ENCODE measurements at regions not wholly inside any gene's neighbourhood (a gene's known extent, or its start where the extent isn't known, plus 50 kb on each side); places are given as distances from the start of the nearest gene placed in this dataset.

GRCh38 chr3:170697131-170697530 lies 111.3 kb upstream of the SLC7A14 start:
- no peak for TF ChIP-seq CTCF (IDR thresholded peaks at IDR 0.05; ENCODE audit: insufficient read depth, low read length, poor library complexity, severe bottlenecking)
- DNase-seq (ENCODE audit: low read depth) = no peak
- H3K27me3 ChIP-seq (ENCODE audit: control insufficient read depth, insufficient read depth, low read length) = no peaks in the 10 kb centered on the region
- no peaks in the 10 kb centered on the region for H3K36me3 ChIP-seq (ENCODE audit: control insufficient read depth, insufficient read depth, low read length)
- no peak overlapping the region for H3K4me3 ChIP-seq (ENCODE audit: low read depth, low read length)

- no peak for DNase-seq (ENCODE audit: low read depth)
- Histone ChIP-seq H3K4me3 (ENCODE audit: low read depth, low read length) (no peak overlapping the region), H3K36me3 (ENCODE audit: control insufficient read depth, insufficient read depth, low read length) (no peaks in the 10 kb centered on the region), H3K27me3 (ENCODE audit: control insufficient read depth, insufficient read depth, low read length) (no peaks in the 10 kb centered on the region)
- no peak for TF ChIP-seq CTCF (IDR thresholded peaks at IDR 0.05; ENCODE audit: insufficient read depth, low read length, poor library complexity, severe bottlenecking)
These were observed 109.7 kb upstream of the SLC7A14 start for GRCh38 chr3:170695486-170696064.

GRCh38 chr3:170692720-170693119 lies 106.8 kb upstream of the SLC7A14 start:
- H3K27me3 ChIP-seq (ENCODE audit: control insufficient read depth, insufficient read depth, low read length) = no peaks in the 10 kb centered on the region
- no peak for DNase-seq (ENCODE audit: low read depth)
- H3K36me3 ChIP-seq (ENCODE audit: control insufficient read depth, insufficient read depth, low read length) = no peaks in the 10 kb centered on the region
- TF ChIP-seq CTCF (IDR thresholded peaks at IDR 0.05; ENCODE audit: insufficient read depth, low read length, poor library complexity, severe bottlenecking) = no peak
- H3K4me3 ChIP-seq (ENCODE audit: low read depth, low read length) = no peak overlapping the region

- no peak for TF ChIP-seq CTCF (IDR thresholded peaks at IDR 0.05; ENCODE audit: insufficient read depth, low read length, poor library complexity, severe bottlenecking)
- Histone ChIP-seq H3K4me3 (ENCODE audit: low read depth, low read length) (no peak overlapping the region), H3K36me3 (ENCODE audit: control insufficient read depth, insufficient read depth, low read length) (no peaks in the 10 kb centered on the region), H3K27me3 (ENCODE audit: control insufficient read depth, insufficient read depth, low read length) (no peaks in the 10 kb centered on the region)
- no peak for DNase-seq (ENCODE audit: low read depth)
These were observed 104.7 kb upstream of the SLC7A14 start for GRCh38 chr3:170690661-170690981.

- no peak for DNase-seq (ENCODE audit: low read depth)
- Histone ChIP-seq H3K4me3 (ENCODE audit: low read depth, low read length) (no peak overlapping the region), H3K27me3 (ENCODE audit: control insufficient read depth, insufficient read depth, low read length) (no peaks in the 10 kb centered on the region)
These were observed 104.2 kb upstream of the SLC7A14 start for GRCh38 chr3:170689893-170690660.

More at GRCh38 chr3:170689893-170690660, 104.2 kb upstream of the SLC7A14 start:
- no peaks in the 10 kb centered on the region for H3K36me3 ChIP-seq (ENCODE audit: control insufficient read depth, insufficient read depth, low read length)
- peak; percentile 77 for TF ChIP-seq CTCF (IDR thresholded peaks at IDR 0.05; ENCODE audit: insufficient read depth, low read length, poor library complexity, severe bottlenecking)
